HepG2 (cell line): ENCODE measurements at regions not wholly inside any gene's neighbourhood (a gene's known extent, or its start where the extent isn't known, plus 50 kb on each side); places are given as distances from the start of the nearest gene placed in this dataset.

Experiments used
- ATAC-seq: fragments of 200-7000 bp; cut with Tn5 transposase; 3 replicates; pipeline ENCODE4 v1.9.1; 2020; ENCODE audit warnings: mild to moderate bottlenecking, moderate library complexity
- BruUV-seq: library from RNA; stranded (reverse); fragments of 400-500 nt; replicated peaks from 2 replicates; lab custom pipeline; 2021; lab: Mats Ljungman, UMichigan
- CTCF ChIA-PET: fragments of 300-600 bp; formaldehyde crosslinking; extraction: SDS; loops from one replicate; lab custom pipeline; 2021; ENCODE audit warnings: low total read pairs, inconsistent platforms, low intra/inter-chr PET ratio; lab: Yijun Ruan, JAX
- POLR2A ChIA-PET: fragments of 350-600 bp; sonication (Branson Sonifier 250); formaldehyde crosslinking; loops from one replicate; lab custom pipeline; 2020; ENCODE audit warnings: antibody characterized with exemption, inconsistent platforms; lab: Yijun Ruan, JAX
- DNase-seq: peaks from one replicate; pipeline ENCODE4 v3.0.0-alpha.2; 2015; ENCODE audit warnings: low spot score
- FAIRE-seq: peaks from 3 replicates; lab custom pipeline; 2011; peaks lifted over from hg19 to GRCh38; lab: Jason Lieb, UNC
- H2AFZ ChIP-seq: one replicate; pipeline ENCODE4 v1.6.1; 2011; ENCODE audit warnings: low read length, inconsistent platforms
- H3K27ac ChIP-seq: fragments of 300-600 bp; 3 replicates; pipeline ENCODE4 v1.8.0; 2011; ENCODE audit warnings: mixed run types, mild to moderate bottlenecking, mixed read lengths, low read length, inconsistent platforms; ENCODE audit not compliant: insufficient read depth; ENCODE audit errors: extremely low read length
- H3K27me3 ChIP-seq, 2 experiments: fragments of 200-600 bp in 1 of 2; 2 replicates in 1 of 2; 3 replicates in 1 of 2; pipeline versions ENCODE4 v1.6.0 to v1.8.0; 2011; ENCODE audit warnings: low read length in 2 of 2, mild to moderate bottlenecking in 2 of 2, moderate library complexity in 2 of 2, inconsistent platforms in 1 of 2; ENCODE audit not compliant: insufficient read depth in 2 of 2, control insufficient read depth in 1 of 2
- H3K36me3 ChIP-seq, 2 experiments: fragments of 200-600 bp in 1 of 2; replicated peaks in 1 of 2; 2 replicates in 1 of 2; 3 replicates in 1 of 2; pipeline versions ENCODE4 v1.5.1 to v1.8.0; 2011; ENCODE audit warnings: low read length in 2 of 2, inconsistent platforms in 1 of 2; ENCODE audit not compliant: insufficient read depth in 2 of 2, control insufficient read depth in 1 of 2
- H3K4me1 ChIP-seq: 2 replicates; pipeline ENCODE4 v1.5.1; 2012; ENCODE audit warnings: low read length, inconsistent platforms; ENCODE audit not compliant: insufficient read depth
- H3K4me2 ChIP-seq: 2 replicates; pipeline ENCODE4 v1.6.0; 2011; ENCODE audit warnings: low read depth, low read length, inconsistent platforms
- H3K4me3 ChIP-seq, 3 experiments: fragments of 200-600 bp in 1 of 3; sonication (generic), shearing (Covaris generic) in 1 of 3; replicated peaks in 1 of 3; 2 replicates each; pipeline ENCODE4 v1.5.1; 2011 to 2016; ENCODE audit warnings: low read length in 3 of 3, inconsistent platforms in 2 of 3, low read depth in 2 of 3, mild to moderate bottlenecking in 2 of 3, control low read depth in 1 of 3, mixed read lengths in 1 of 3; ENCODE audit not compliant: insufficient read depth in 1 of 3
- H3K79me2 ChIP-seq: one replicate; pipeline ENCODE4 v1.6.1; 2011; ENCODE audit warnings: low read length, inconsistent platforms; ENCODE audit not compliant: insufficient read depth
- H3K9ac ChIP-seq: 2 replicates; pipeline ENCODE4 v1.6.0; 2011; ENCODE audit warnings: mild to moderate bottlenecking, low read depth, low read length, inconsistent platforms; ENCODE audit not compliant: insufficient read depth
- H3K9me3 ChIP-seq: 2 replicates; pipeline ENCODE4 v1.5.1; 2012; ENCODE audit warnings: mild to moderate bottlenecking, low read length
- H4K20me1 ChIP-seq: 2 replicates; pipeline ENCODE4 v1.6.0; 2011; ENCODE audit warnings: inconsistent platforms, mild to moderate bottlenecking, low read length, moderate library complexity; ENCODE audit not compliant: insufficient read depth
- THRA ChIP-seq: sonication (generic); formaldehyde crosslinking; IDR thresholded peaks from 2 replicates; pipeline ENCODE4 v1.4.0; 2020; ENCODE audit warnings: missing genetic modification reagents, borderline replicate concordance
- ZFAT ChIP-seq: sonication (generic); formaldehyde crosslinking; conservative IDR thresholded peaks from 2 replicates; pipeline ENCODE4 v1.8.1; 2023; ENCODE audit warnings: missing genetic modification reagents, inconsistent platforms
- WGBS: methylation state at CpG from one replicate; pipeline ENCODE4 v1.1.6; 2017; ENCODE audit warnings: low lambda C conversion rate; 5-methylcytosine and 5-hydroxymethylcytosine counted together
- in situ Hi-C: cut with HindIII; loops from 2 replicates; pipeline ENCODE4 v1.10.0; 2017; ENCODE audit warnings: low pct_unique_long_range_greater_than_20kb; ENCODE audit not compliant: extremely low pct_ligation_motif_present
- intact Hi-C: fragments of 100-400 bp; cut with micrococcal nuclease; formaldehyde crosslinking; loops from one replicate; pipeline ENCODE4 v1.10.0; 2022; ENCODE audit not compliant: unreplicated experiment
- TF ChIP-seq, protein P1 (sequence below), 2 experiments: sonication (generic) in 1 of 2; formaldehyde crosslinking in 1 of 2; IDR thresholded peaks; 2 replicates each; pipeline versions ENCODE4 v1.6.1 to v1.9.0; 2014 to 2022; ENCODE audit warnings: antibody characterized with exemption in 1 of 2, borderline replicate concordance in 1 of 2, inconsistent platforms in 1 of 2, low read depth in 1 of 2, missing genetic modification reagents in 1 of 2

DNA sequence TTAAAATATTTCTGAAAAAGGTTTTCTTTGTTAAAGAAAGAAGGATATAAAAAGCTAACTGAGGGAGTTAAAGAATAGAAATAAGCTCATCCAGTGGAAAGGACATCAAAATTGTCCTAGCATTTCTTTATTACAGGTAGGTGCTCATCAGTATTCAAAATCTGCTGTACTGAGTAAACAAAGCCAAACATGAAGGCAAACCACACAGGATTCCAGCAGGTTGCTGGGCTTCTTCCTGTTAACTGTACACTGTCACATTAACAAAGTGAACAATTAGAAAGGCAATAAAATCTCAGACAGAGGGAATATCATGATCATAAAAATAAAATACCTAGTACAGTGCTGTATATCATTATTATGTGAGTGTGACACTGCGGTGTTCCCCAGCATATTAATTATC is 1541.0 kb downstream of the SLITRK5 start:
- intact Hi-C loops (no loop called here), in situ Hi-C loops (no loop called here)
- TF ChIP-seq THRA (CRISPR knock-in tag) (no peak), ZFAT (no peak)
- TF ChIP-seq, protein P1, sequence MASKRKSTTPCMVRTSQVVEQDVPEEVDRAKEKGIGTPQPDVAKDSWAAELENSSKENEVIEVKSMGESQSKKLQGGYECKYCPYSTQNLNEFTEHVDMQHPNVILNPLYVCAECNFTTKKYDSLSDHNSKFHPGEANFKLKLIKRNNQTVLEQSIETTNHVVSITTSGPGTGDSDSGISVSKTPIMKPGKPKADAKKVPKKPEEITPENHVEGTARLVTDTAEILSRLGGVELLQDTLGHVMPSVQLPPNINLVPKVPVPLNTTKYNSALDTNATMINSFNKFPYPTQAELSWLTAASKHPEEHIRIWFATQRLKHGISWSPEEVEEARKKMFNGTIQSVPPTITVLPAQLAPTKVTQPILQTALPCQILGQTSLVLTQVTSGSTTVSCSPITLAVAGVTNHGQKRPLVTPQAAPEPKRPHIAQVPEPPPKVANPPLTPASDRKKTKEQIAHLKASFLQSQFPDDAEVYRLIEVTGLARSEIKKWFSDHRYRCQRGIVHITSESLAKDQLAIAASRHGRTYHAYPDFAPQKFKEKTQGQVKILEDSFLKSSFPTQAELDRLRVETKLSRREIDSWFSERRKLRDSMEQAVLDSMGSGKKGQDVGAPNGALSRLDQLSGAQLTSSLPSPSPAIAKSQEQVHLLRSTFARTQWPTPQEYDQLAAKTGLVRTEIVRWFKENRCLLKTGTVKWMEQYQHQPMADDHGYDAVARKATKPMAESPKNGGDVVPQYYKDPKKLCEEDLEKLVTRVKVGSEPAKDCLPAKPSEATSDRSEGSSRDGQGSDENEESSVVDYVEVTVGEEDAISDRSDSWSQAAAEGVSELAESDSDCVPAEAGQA (IDR thresholded peaks at IDR 0.05; ENCODE audit: low read depth) = no peak
- TF ChIP-seq, protein P1 (CRISPR knock-in tag; IDR thresholded peaks at IDR 0.05; ENCODE audit: borderline replicate concordance) = no peak
- Histone ChIP-seq H3K79me2 (no peaks in the 10 kb centered on the region), H3K4me2 (no peak overlapping the region), H3K36me3 (no peaks in the 10 kb centered on the region), H3K27ac (no peak overlapping the region), H3K9ac (no peak overlapping the region), H2AFZ (no peak overlapping the region), H4K20me1 (no peaks in the 10 kb centered on the region), H3K4me3 (no peak overlapping the region), H3K9me3 (no peaks in the 10 kb centered on the region), H3K27me3 (no peaks in the 10 kb centered on the region), H3K4me1 (no peaks in the 10 kb centered on the region)
- ATAC-seq (no peak), DNase-seq (no peak), FAIRE-seq (no peak)
- BruUV-seq = no TSS peak
- 0% methylated on average over 1 of the region's 1 CpG for WGBS
- CTCF ChIA-PET = no interaction called here
- POLR2A ChIA-PET = no interaction called here
